Inferior parietal cortex (tissue), 1 donor: ENCODE measurements at regions not wholly inside any gene's neighbourhood (a gene's known extent, or its start where the extent isn't known, plus 50 kb on each side); places are given as distances from the start of the nearest gene placed in this dataset.

Experiments
- DNase-seq: peaks from one replicate; pipeline ENCODE4 v3.0.0-alpha.2; 2016; ENCODE audit errors: extremely low spot score

DNA sequence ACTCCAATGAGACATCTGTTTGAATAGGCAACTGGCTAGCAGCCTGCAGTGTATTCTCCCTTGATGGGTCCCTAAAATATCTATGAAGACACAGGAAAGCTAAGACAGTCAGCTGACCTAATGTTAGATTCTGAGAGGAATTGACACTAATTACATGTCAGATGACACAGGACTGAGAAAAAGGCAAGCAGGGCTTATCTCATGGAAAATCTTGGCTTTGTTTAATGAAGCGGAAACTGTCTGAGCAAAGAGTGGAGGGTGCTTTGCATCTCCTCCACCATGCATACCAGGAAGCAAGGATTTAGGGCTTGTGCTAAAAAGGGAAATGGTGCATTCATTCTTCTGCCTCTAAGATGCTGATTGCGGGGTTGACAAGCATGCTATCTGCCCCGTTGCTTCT, 135.5 kb upstream of the GLI3 start:
- no peak for DNase-seq

DNA sequence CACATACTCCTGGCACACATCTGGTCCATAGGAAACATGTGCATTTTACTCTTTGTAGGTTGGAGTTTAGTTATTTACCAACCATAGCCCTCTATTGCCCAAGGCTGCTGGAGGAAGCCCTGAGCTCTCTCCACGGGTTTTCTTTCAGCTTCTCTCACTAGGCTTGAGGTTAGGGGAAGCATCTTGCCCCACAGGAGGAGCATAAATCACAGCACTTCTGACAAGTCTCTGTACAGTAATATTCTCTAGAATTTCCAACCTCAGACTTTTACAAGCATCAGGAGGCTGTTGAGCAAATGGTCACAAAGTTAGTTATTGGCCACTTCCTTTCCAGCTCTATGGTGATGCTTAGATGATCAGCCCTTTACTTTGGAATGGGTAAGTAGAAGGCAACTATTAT, 122.9 kb upstream of the GLI3 start:
- DNase-seq = no peak

DNA sequence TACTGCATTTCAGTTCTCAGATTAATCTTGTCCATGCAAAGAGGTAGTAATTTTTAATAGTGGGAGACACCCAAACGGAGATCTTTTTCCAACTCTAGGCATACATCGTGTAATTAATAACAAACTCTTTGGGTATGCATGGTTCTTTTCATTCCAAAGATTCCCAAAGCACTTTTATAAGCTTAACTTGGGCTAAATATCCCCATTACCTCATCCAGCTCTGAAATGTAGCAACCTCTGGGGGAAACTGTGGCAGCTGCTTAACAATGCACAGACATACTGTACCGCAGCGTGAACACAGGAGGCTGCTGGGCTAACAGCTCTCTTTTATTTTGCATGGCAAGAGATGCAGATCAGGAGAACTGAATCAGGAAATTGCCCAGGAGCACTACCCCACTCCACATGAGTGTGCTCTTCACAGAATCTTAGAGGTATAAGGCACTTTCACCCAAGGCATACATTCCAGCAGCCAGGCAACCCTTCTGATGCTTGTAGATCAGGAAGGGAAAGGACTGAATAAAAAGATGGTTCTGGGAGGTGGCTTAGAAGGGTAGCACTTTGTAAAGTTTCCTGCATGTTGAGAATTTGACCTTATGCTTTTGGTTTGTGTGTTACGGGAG, 114.4 kb upstream of the GLI3 start:
- no peak for DNase-seq

DNA sequence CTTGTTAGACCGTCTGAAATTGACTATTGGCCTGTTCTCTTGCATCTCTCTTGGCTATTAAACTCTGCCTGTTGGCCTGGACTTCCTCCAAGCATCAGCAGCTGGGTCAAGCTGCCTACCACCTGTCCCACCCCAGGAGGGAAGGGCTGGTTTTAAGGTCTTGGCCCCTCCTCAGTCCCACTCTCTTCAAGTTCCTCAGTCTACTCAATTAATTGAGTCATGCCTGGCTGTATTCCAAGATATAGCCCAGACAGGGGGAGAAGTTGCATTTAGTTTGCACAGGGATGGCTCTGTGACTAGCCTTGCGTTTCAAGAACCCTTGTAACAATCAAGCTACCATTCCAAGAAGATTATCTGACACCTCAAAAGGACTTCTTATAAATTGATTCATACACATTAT, 113.8 kb upstream of the GLI3 start:
- no peak for DNase-seq

DNA sequence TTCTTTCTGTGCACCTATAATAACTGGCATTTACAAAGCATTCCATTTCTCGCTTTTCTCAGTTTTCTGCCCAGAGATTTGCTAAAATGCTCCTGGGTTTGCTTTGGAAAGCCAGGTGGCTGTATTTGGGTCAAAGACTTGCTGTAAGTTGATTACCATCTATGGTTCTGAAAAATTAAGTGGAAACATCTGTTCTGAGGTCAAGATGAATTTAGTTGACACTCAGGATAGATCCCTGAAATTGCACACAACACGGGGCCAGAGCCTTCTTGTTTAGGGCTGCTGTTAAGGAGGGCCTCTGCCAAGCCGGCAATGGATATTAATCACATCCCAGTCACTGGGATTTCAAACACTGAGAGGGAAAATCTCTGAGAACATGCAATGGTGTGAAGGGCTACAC, 111.6 kb upstream of the GLI3 start:
- no peak for DNase-seq

DNA sequence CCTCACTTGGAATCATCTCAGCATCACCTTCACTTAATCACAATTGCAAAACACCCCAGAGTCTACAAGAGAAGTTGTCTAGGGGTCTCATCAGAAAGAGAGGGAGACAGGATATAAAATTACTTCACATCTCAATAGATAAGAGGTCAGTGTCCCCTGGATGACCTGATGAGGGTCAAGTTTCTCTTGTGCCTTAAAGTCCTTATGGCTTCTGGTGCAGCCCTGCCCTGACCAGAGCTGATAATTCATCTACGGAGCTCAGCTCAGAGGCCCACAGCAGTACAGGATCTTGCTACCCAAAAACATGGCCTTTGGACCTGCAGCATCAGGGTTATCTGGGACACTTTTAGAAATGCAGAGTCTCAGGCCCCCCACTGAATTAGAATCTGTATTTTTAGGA, 111.1 kb upstream of the GLI3 start:
- no peak for DNase-seq

DNA sequence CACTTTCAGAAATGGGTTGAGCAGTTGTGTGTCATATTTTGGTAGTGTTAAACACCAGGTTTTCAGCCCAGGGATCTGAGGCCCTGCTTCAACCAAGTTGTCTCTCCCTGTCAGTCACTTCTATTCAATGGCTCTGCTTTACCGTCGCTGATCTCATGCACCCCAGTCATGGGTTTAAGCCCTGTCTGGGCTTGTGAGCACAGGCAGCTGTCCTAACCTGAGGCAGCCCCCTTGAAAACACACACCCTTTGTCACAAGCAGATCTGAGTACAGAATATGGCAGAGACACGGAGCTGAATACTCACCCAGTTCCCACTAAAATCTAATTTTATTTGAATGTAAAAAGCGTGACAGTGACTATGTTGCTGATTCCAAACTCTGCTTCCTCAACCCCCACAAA, 110.6 kb upstream of the GLI3 start:
- no peak for DNase-seq

DNA sequence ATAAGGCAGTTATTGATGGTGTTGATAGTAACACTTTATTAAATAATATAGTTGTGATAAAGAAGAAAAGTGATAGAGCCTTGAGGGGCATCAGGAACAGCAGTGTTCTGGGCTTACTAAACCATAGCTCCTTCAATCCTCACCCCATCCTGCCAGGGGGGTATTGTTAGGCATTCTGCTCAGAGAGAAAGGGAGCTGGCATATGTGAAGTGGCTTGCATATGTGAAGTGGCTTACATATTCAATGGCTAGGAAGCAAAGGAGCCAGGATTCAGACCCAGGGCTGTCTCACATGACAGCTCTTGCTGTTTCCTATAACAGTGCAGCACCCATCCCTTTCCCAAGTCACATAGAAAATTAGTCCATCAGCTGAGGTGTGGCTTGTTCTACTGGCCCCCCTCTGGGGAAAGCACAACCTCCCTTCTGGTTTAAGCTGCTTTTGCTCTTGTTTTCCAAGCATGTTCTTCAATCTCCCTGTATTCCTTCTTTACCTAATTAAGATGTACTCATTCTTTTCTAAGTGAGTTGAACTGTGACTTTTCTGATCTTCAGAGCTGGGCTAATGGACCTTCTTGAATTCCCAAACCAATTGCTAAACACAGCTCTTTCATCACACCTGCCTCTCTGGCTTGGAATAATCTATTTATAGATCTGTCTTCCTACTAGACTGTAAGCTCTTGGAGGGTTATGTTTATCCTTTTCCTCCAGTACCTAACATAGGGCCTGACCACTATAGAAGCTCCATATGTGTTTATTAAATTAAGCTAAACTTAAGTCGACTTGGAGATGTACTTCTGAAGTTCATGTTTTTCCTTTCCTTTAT, 108.7 kb upstream of the GLI3 start:
- no peak for DNase-seq

DNA sequence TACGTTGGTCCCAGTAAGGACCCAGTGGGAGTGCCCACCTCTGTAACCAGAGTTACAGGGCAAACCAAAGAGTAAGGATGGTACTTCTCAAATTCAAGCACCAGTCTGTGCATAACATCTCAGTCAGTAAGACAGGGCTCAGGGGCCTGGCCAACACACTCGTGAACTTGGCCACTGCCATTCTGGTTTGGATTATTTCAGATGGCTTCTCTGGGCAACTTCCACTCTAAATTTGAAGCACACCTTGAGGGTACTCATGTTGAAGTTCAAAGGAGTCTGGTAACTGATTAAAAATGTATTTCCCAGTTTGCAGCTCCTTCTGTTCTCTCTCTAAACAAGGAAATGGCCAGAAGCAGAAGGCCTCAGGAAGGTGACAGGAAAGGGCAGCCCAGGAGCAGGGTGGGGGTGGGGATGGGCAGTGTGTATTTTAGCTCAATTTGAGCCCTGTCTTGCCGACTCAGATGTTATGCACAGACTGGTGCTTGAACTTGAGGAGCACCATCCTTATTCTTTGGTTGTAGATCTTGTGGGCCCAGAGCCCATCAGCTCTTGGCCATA, 107.3 kb upstream of the GLI3 start:
- no peak for DNase-seq

DNA sequence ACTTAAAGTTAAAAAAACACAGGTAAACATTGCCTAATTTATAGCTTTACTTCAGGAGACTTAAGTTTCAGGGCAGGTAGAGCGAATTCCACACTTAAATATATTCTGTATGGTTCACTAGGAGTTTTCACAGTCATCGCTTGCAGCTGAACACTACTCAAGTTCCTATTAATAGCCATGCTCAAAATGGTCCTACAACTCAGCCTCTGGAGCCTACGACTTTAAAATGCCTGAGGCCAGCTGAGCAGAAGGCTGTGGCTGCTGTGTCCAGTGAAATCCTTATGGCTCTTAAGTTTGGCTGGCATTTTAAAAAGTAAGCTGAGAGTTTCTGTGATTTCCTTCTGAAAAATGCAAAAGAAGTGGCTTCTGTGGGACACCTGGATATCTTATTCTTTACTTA, 105.4 kb upstream of the GLI3 start:
- DNase-seq = no peak

DNA sequence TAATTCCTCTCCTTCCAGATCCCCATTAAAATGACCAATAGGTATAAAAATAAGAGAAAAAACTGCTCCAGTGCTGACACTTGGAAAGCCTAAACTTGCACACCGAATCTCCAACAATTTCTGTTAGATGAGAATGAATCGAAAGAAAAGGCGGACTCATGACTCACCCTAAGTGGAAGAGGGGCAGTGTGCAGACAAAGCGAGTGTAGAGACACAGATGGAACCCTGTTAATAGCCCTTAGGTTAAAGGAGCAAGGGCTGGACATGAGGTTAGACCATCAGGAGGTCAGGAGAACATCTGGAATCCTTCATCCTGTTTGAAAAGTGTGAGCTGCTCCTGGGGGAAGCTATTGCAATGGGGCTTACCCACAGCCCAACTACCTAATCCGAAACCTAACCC, 103.4 kb upstream of the GLI3 start:
- DNase-seq = no peak

DNA sequence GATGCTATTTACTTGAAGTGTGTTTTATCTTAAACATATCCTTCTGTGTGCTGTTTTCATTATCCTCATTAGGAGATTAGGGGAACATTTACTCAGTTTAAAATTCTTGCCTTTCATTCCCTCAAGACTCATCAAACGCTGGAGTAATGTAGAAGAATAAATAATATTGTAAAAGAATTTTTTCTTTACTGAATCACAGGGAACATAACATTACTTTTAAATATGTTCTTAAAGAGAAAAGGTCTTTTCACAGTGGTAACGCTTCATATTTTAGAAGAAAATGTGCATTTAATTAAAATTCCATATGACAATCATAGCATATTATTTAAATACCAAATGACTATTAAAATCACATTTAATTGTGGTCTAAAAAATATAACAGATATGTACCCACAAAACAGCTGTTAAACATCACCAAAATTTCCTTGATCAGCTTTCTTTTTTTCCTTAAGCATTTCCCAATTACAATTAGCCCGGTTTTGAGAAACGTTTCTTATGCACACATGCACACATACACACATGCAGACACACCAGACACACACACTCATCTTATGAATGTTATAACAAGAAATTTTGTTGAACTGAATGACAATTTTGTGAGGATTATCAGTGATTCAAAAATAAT, 102.0 kb upstream of the GLI3 start:
- DNase-seq = no peak

DNA sequence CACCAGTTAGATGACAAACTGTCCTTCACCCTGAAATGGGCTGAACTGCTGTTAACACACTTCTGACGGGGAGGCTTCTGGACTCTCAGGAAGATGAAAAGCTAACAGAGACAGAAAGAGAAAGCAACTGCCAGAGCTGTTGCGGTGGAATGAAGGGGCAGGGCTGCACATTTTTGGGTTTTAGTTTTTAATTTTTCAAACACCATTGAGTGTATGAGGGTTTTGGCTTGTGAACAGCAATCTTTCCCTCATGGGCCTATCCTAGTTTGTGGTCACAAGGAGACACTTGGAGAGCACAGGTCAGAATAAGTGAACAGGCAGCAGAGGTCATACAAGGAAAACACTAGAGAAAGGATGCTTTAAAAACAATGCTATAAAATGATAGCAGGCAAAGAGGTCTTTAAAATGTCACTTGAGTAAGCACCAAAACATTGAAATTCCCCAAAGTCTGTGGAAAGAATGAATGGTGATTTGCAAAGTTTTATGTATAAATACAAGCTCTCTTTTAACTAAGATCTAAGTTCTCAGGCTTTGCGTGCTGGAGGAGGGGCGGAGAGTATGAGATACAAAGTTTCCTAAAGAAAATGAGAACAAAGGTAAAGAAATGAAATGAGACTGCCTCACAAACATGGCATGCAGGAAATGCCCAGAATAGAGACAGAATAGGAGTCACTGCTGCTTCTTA, 101.4 kb upstream of the GLI3 start:
- DNase-seq = no peak

DNA sequence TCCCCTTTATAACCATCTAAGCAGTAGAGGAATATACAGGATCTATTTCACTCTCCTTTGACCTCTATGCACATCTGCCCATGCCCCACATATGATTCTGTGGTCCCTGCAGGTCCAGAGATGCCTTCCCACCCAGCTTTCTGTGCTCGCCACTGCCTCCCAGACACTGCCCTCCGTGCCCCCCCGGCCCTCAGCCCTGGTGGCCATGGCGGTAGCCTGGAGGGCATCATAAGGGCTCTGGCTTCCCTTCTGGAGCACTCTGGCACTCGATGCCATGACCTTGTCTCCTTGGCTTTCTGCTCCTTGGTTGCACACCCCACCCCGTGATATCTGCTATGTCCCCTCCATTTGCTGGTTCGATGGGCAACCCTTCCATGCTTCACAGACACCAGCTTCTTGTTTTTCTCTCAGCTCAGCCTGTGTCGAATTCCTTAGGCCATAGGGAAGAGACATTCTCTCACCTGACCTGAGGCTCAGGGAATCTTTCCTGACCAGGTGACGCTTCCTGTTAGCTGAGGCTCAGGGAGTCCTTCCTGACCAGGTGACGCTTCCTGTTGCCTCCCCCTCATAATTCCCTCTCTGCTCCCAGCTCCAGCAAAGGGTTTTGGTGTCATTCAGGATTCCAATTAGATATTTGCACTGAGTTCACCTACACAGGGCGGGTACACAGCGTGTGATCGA, 100.4 kb upstream of the GLI3 start:
- no peak for DNase-seq

DNA sequence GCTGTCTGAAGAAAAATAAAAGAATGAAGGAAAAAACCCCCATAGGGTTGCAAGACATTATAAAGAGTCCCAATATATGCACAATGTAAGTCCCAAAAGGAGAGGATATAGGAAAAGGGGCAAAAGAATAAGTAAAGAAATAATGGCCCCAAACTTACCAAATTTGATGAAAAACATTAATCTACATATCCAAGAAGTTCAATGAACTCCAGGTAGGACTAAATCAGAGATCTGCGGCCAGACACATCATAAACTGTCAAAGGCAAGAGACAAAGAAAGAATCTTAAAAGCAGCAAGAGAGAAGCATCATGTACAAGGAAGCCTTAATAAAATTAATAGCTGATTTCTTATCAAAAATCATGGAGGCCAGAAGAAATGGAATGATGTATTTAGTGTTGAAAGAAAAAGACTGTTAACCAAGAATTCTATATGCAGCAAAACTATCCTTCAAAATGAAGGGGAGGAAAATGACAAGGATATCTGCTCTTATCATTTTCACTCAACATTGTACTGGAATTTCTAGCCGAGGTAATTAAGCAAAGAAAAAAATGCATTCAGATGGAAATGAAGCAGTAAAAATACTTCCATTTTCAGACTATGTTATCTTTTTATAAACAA, 95.7 kb upstream of the GLI3 start:
- no peak for DNase-seq

DNA sequence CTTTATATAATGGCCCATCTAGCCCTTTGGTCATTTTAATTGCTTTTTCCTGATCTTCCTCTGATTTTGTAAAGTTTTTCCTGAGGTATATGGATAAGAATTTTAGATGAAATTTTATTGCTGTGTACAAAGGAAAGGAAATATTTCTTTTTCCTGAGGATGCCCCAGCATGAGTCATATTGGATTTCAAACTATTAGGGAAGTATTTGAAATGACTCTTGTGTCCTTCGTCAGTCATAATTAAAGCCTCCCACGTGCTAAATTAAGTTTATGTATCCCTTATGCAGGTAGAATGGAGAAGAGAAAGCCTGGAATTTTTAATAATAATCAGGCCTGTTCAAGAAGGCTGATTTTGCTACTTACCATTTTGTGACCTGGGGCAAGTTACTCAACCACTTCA, 82.6 kb upstream of the GLI3 start:
- no peak for DNase-seq

DNA sequence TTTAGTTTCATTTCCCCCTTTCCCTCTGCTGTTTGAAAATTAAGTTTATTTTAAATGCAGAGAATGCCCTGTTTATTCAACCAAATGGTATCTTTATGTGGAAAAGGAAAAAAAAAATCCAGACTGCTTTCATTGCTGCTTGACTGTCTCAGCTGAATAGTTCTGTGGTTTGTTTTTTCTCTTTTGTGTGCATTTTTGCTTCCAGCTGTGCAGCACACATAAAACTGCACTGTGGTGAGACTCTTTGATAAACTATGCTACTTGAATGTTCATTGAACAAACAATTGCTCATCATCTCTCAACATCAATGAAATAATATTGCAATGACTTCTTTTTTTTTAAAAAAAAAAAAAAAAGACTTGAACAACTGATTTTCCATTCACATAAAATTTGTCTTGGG, 78.6 kb upstream of the GLI3 start:
- no peak for DNase-seq

DNA sequence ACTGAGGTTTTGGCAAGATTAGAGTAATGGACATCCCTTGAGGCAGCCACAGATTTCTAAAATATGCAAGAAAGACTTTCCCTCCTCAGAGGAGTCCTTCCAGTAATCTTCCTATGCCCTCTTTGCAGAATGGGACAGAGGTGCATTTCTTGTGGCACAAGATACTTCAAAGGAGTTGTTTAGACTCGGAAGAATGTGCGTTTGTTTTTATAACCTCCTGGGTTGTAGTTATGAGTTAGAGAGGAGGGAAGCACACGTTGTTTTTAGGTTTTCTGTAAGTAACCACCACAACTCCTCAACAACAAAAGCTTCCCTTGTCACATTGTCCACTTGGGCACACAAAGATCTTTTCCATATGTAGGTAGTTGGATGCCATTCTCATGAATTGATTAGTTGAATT, 78.1 kb upstream of the GLI3 start:
- no peak for DNase-seq

DNA sequence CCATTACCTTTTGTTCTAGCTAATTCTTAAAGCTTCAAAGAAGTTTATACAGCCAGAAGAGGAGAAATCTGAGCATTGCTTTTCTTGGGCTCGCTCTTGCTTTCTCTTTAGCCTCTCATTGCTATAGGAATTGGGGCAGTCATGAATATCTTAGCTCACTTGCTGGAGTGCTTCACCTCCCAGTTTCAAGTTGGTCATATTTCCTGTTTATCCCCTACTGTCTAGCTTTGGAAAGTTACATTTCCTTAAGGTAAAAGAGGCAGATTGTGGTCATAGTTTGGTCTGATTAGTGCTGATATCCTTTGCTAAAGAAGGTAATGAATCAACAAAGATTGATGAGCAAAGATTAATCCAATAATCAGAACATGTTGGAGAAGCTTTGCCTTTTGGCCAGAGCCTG, 77.7 kb upstream of the GLI3 start:
- DNase-seq = no peak

DNA sequence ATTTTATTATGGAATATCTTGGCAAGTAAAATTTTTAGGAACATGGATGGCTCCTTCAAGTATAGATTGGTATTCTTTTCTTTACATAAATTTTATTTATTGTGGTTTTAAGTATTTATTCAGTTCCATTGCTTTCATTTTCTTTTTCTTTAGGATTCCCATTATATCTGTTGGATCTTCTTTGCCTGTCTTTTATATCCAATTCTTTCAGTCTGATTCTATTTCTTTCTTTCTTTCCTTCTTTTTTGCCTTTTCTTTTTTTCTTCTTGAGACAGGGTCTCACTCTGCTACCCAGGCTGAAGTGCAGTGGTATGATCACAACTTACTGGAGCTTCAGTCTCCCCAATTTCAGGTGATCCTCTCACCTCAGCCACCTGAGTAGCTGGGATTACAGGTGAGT, 74.2 kb upstream of the GLI3 start:
- DNase-seq = no peak

DNA sequence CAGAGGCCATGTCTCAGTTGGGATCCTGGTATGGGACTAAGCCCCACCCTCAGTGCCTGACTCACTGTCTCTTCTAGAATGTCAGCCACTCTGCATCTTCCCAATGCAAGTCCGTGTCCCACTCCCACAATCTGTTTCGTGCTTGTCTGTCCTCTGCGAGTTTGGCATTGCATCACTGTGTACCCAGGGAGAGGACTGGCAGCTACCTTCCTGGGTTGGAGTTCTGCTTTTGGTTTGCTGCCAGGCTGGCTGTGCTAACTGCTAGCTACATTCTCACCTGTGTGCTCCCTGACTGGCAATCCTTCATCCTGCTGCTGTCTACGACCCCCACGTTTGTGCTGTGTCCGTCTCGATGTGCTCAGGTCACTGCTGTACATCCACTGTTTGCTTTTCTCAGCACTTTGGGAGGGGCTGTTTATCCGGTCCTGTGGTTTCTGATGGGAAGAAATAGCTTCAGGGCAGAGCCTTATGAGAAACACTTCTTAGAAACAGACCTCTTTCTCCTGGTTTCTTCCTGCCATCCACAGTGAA, 56.0 kb upstream of the GLI3 start:
- DNase-seq = no peak
